Esophagus muscularis mucosa (tissue), 4 donors: ENCODE measurements at regions not wholly inside any gene's neighbourhood (a gene's known extent, or its start where the extent isn't known, plus 50 kb on each side); places are given as distances from the start of the nearest gene placed in this dataset.

Experiments
- DNase-seq: peaks from one replicate; pipeline ENCODE4 v3.0.0-alpha.2; 2017; ENCODE audit errors: extremely low spot score
- H3K27ac ChIP-seq, 4 donors: fragments of 200-600 bp; sonication (generic); replicated peaks in 1 of 4; 1 replicate in 3 of 4; 2 replicates in 1 of 4; pipeline ENCODE4 v1.5.1; 2016 to 2019; ENCODE audit warnings: mild to moderate bottlenecking in 1 of 4
- H3K27me3 ChIP-seq, 4 donors: fragments of 200-600 bp; sonication (generic); one replicate each; pipeline versions ENCODE4 v1.5.1 to v1.6.0; 2016 to 2019
- H3K36me3 ChIP-seq, 4 donors: fragments of 200-600 bp; sonication (generic); one replicate each; pipeline ENCODE4 v1.5.1; 2016 to 2019
- H3K4me1 ChIP-seq, 4 donors: fragments of 200-600 bp; sonication (generic); one replicate each; pipeline ENCODE4 v1.5.1; 2016 to 2019
- H3K4me3 ChIP-seq, 4 donors: fragments of 200-600 bp; sonication (generic); 1 replicate in 2 of 4; 2 replicates in 2 of 4; pipeline ENCODE4 v1.5.1; 2016 to 2019; ENCODE audit warnings: mild to moderate bottlenecking in 4 of 4, moderate library complexity in 1 of 4
- H3K9me3 ChIP-seq, 4 donors: fragments of 200-600 bp; sonication (generic); 1 replicate in 3 of 4; 2 replicates in 1 of 4; pipeline ENCODE4 v1.5.1; 2016 to 2019
- EP300 ChIP-seq: sonication (generic); formaldehyde crosslinking; IDR thresholded peaks from one replicate; pipeline ENCODE4 v1.6.1; 2017; ENCODE audit warnings: antibody characterized with exemption
- POLR2A ChIP-seq: fragments of 450-650 bp; IDR thresholded peaks from one replicate; pipeline ENCODE4 v1.6.1; 2017; ENCODE audit warnings: antibody characterized with exemption, moderate library complexity, mild to moderate bottlenecking, low read depth
- POLR2AphosphoS5 ChIP-seq, 2 donors: sonication (generic); formaldehyde crosslinking; IDR thresholded peaks; one replicate each; pipeline ENCODE4 v1.6.1; 2017; ENCODE audit warnings: antibody characterized with exemption in 2 of 2
- WGBS: methylation state at CpG from one replicate; pipeline ENCODE4 v1.1.5; 2018; 5-methylcytosine and 5-hydroxymethylcytosine counted together
- intact Hi-C: fragments of 100-400 bp; cut with DNase I; formaldehyde crosslinking; loops from one replicate; pipeline ENCODE4 v1.15.1; 2023
- TF ChIP-seq, protein P1 (sequence below), 3 experiments: fragments of 200-600 bp in 2 of 3; fragments of 450-650 bp in 1 of 3; sonication (generic) in 2 of 3; IDR thresholded peaks; one replicate each; pipeline ENCODE4 v1.5.1; 2017 to 2019; ENCODE audit warnings: antibody characterized with exemption in 3 of 3, mild to moderate bottlenecking in 2 of 3, moderate library complexity in 1 of 3

DNA sequence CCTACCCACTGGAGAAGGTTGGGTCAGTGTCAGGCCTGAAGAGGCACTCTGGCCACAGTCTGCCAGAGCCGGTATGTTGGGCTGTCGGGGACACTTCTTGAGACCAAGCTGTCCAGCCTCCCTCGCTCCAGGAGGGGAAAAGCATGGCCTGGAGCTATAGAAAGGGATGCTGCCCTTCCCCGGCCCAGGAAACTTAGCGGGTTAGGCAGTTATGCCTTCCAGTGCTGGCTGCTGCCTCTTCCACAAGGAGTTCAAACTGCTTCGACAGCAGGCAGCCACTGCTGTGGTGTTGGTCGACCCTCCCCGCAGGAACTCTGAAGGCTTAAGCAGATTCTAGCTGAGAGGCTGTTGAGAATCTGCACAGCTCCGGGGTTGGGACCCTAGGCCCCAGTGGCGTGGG, 819.4 kb downstream of the DIPK2A start:
- no peak overlapping the region for H3K27ac ChIP-seq
- TF ChIP-seq POLR2A (no peak), EP300 (no peak), POLR2AphosphoS5 (IDR thresholded peaks at IDR 0.05) (no peak)
- TF ChIP-seq, protein P1, sequence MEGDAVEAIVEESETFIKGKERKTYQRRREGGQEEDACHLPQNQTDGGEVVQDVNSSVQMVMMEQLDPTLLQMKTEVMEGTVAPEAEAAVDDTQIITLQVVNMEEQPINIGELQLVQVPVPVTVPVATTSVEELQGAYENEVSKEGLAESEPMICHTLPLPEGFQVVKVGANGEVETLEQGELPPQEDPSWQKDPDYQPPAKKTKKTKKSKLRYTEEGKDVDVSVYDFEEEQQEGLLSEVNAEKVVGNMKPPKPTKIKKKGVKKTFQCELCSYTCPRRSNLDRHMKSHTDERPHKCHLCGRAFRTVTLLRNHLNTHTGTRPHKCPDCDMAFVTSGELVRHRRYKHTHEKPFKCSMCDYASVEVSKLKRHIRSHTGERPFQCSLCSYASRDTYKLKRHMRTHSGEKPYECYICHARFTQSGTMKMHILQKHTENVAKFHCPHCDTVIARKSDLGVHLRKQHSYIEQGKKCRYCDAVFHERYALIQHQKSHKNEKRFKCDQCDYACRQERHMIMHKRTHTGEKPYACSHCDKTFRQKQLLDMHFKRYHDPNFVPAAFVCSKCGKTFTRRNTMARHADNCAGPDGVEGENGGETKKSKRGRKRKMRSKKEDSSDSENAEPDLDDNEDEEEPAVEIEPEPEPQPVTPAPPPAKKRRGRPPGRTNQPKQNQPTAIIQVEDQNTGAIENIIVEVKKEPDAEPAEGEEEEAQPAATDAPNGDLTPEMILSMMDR (IDR thresholded peaks at IDR 0.05), result no peak
- no peak overlapping the region for H3K4me3 ChIP-seq
- intact Hi-C loops, result no loop called here
- peaks cover 0 to 10% (median 5%) of the 10 kb centered on the region in 4 donors for H3K9me3 ChIP-seq
- no peaks in the 10 kb centered on the region for H3K4me1 ChIP-seq
- DNase-seq, result no peak
- no peaks in the 10 kb centered on the region for H3K27me3 ChIP-seq
- 92% methylated on average over 2 of the region's 10 CpGs for WGBS
- no peaks in the 10 kb centered on the region for H3K36me3 ChIP-seq

DNA sequence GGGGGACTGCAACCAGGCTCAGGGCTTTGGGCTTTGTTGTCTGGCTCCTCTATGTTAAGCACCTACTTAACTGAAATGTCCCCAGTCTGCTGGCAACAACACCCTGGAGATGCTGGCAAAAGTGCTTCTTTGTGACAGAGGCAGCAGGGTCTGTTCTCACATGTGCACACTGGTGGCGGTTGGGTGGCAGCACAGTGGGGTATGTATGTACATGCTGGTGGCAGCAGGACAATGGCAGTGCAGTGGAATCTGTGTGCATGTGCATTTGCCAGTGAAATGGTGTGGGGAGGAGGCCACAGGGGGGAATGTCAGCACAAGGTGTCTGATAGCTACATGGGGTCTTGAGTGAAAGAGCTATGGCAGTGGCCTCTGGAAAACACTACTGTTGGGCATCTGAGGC, 830.3 kb downstream of the DIPK2A start:
- no peak overlapping the region for H3K27ac ChIP-seq
- no peak for DNase-seq

DNA sequence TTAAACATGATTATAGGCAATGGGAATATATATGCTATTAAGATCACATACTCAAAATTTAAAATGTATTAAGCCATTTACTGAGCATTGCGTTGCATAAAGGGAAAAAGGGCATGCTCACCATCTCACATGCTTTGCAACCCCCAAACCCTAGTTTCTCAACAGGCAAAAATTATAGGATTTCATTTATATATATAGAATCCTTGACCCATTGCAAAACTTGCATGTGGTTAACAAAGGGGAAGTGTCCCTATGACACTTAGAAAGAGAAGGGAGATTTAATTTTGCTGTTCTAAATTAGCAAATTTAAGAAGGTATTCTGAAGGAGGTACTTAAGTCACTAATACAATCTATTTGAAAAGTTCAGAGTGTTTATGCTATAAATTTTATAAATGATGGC, 837.8 kb downstream of the DIPK2A start:
- no peak for TF ChIP-seq POLR2AphosphoS5 (IDR thresholded peaks at IDR 0.05)
- TF ChIP-seq, protein P1 (IDR thresholded peaks at IDR 0.05), result no peak
- no peak for TF ChIP-seq POLR2A
- TF ChIP-seq EP300, result no peak
- Histone ChIP-seq H3K27me3 (no peaks in the 10 kb centered on the region), H3K4me3 (no peak overlapping the region), H3K9me3 (no peaks in the 10 kb centered on the region), H3K36me3 (no peaks in the 10 kb centered on the region), H3K27ac (no peak overlapping the region), H3K4me1 (no peaks in the 10 kb centered on the region)
- no peak for DNase-seq
- intact Hi-C loops, result no loop called here
- 83% methylated on average over 1 of the region's 1 CpG for WGBS

More for the DNA sequence above, 830.3 kb downstream of the DIPK2A start:
- intact Hi-C loops, result no loop called here
- WGBS, result 88% methylated on average over 1 of the region's 1 CpG
- TF ChIP-seq POLR2AphosphoS5 (IDR thresholded peaks at IDR 0.05) (no peak), POLR2A (no peak)
- no peaks in the 10 kb centered on the region for H3K27me3 ChIP-seq
- no peaks in the 10 kb centered on the region for H3K4me1 ChIP-seq
- H3K36me3 ChIP-seq, result no peaks in the 10 kb centered on the region
- H3K9me3 ChIP-seq, result no peaks in the 10 kb centered on the region
- no peak overlapping the region for H3K4me3 ChIP-seq

DNA sequence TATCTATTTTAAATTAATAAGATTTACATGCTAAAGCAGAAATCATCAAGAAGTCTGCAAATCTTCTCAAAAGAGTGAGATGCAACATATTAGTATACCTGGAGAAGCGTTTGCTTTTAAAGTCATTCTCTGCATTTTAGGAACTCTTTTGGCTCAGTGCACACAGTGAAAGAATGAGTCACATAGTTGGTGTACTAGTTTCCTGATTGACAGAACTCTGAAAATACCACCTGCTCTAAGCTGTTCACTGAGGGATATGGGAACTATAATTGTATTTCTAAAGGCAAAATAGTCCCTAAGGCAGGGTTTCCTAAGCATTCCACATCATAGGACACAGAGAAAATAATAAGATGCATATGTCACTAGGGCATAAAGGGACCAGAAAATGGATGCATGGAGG, 838.5 kb downstream of the DIPK2A start:
- Histone ChIP-seq H3K27me3 (no peaks in the 10 kb centered on the region), H3K27ac (no peak overlapping the region), H3K4me1 (no peaks in the 10 kb centered on the region), H3K4me3 (no peak overlapping the region), H3K36me3 (no peaks in the 10 kb centered on the region), H3K9me3 (no peaks in the 10 kb centered on the region)
- 78% methylated on average over 1 of the region's 1 CpG for WGBS
- intact Hi-C loops, result no loop called here
- DNase-seq, result no peak
- TF ChIP-seq POLR2AphosphoS5 (IDR thresholded peaks at IDR 0.05) (no peak), POLR2A (no peak), EP300 (no peak)
- TF ChIP-seq, protein P1 (IDR thresholded peaks at IDR 0.05), result no peak

DNA sequence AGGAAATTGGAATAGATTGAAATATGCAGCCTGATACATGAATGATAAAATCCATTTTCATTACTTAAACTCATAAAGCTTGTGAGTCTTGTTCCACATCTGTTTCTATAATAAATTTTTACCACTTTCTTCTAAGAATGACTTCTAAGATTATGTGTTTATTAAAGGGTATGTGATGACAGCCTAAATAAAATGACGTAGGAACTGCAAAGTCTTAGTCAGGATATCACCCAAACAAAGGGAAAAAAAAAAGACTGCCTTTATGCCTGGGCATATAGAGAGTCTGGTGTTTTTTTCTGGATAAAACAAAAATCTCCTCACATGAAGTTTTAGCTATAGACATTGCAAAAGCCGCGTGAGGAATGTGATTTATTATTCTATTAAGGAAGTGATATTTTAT, 844.0 kb downstream of the DIPK2A start:
- intact Hi-C loops, result no loop called here
- no peak overlapping the region for H3K27ac ChIP-seq
- no peak for DNase-seq
- TF ChIP-seq POLR2A (no peak), EP300 (no peak), POLR2AphosphoS5 (IDR thresholded peaks at IDR 0.05) (no peak)
- TF ChIP-seq, protein P1 (IDR thresholded peaks at IDR 0.05), result no peak
- H3K36me3 ChIP-seq, result no peaks in the 10 kb centered on the region
- no peaks in the 10 kb centered on the region for H3K4me1 ChIP-seq
- H3K9me3 ChIP-seq, result no peaks in the 10 kb centered on the region
- 44% methylated on average over 3 of the region's 3 CpGs for WGBS
- H3K27me3 ChIP-seq, result no peaks in the 10 kb centered on the region
- H3K4me3 ChIP-seq, result no peak overlapping the region
